ENCODE measurements at regions not wholly inside any gene's neighbourhood (a gene's known extent, or its start where the extent isn't known, plus 50 kb on each side); places are given as distances from the start of the nearest gene placed in this dataset.
"Not testable (repeated sequence)": the region's sequence is repeated elsewhere in the genome, so short reads cannot be mapped to it uniquely, and the experiment has no call there.

DNA sequence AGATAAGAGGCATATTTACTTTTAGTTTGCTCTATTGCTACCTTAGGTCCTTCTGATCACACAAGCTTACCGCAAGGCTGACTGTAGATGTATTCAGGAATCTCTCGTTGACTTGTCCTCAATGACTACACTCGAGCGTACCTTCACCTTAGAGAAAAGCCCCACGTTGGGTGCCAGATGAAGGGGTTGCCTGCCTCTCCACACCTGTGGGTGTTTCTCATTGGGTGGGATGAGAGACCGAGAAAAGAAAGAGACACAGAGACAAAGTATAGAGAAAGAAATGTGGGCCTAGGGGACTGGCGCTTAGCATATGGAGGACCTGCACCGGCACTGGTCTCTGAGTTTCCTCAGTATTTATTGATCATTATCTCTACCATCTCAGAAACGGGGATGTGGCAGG, 51.8 kb downstream of the ASCL4 start:
- no peak for DNase-seq (ENCODE audit: low spot score)

DNA sequence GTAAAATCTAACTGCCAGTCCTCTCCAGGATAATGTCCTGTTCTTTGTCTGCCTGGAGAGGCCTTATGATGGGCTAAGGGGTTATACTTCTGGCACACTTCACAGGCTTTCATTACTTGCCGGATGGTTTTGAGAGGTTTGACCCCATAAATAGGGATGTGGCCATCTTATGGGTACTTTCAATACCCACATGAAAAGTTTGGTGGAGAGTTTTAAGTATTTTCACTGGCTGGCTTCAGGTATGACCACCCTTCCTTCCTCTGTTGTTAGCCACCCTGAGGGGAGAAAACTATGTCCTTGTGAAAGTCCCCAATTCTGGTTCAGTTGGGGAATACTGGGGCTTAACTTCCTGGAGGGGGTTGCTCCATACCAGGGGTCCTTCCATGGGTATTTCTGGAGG, 54.8 kb downstream of the ASCL4 start:
- DNase-seq (ENCODE audit: low spot score), result no peak

DNA sequence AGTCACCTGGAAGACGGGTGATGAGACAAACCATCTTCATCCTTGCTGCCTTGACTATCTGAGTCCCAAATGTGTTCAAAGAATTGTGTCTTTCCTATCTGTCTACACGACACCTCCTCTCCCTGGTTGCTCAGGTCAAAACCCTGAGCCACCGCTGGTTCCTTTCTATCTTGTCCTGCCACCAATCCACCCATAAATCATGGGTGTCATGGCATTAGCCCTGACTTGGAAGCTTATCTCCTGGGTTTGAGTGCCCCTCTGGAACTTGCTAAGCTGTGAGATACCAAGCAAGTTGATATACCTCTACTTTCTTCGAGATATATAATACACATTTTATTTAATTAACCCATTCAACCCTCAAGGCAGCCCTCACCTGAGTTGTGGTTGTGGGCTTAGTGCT, 57.9 kb downstream of the ASCL4 start:
- no peak for DNase-seq (ENCODE audit: low spot score)

DNA sequence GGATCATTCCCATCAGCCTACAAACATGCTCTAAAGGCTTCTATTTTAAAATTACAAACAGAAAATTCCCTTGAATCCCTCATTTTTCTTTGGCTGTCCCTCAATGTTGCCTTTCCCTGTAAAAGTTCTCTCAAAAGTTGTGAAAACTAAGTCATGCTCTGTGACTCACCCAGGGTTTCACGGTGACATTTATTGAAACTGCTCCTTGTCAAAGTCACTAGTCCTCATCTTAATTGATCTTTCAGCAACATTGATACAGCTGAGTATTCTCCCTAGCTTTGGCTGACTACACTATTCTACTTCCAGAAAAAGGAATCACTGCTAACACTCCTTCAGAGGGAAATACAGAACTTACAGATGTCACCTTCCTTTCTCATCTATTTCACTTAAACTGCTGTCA, 65.7 kb downstream of the ASCL4 start:
- DNase-seq (ENCODE audit: low spot score), result no peak

DNA sequence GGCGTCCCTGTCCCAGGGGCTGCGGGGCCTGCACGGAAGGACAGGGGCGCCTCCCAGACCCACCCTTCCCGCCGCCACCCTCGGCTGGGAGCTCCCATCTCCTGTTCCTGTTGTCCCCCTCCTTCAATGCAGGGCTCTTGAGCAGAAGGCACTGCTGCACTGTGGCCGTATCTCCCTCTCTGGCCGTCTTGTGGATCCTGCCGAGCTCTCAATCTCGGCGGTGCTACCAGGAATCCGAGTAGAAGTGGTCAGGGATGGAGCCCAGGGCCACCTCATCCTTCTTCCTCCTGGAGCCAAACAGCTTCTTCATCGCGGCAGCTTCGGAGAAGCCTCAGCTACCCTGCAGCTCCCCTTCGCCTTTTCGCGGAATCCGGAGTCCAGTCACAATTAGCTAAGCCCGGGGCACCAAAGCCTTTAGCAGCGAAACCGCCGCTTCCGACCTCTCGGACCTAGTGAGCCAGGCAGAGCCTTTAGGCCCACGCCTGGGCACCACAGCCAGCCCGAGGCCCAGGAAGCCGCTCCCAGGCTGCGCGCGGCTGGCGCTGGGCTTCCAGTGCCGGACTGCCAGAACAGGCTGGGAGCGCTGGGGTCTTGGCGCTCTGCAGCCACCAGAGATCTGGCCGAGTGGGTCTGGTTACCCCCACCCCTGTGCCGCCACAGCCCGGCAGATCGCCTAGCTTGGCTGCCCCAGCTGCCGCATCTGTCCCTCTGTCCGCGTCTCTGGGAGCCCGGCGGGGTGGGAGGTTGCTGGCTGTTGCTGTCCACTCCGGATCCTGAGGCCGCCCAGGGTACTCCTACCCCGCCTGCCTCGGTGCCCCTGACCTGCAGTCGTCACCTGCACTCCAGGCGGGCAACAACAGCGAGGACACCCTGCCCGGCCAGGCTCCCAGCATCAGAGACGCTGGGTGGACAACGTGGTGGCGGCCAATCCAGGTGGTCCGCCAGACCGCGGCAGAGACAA, 69.1 kb downstream of the ASCL4 start:
- DNase-seq (ENCODE audit: low spot score), result peak; percentile 18

DNA sequence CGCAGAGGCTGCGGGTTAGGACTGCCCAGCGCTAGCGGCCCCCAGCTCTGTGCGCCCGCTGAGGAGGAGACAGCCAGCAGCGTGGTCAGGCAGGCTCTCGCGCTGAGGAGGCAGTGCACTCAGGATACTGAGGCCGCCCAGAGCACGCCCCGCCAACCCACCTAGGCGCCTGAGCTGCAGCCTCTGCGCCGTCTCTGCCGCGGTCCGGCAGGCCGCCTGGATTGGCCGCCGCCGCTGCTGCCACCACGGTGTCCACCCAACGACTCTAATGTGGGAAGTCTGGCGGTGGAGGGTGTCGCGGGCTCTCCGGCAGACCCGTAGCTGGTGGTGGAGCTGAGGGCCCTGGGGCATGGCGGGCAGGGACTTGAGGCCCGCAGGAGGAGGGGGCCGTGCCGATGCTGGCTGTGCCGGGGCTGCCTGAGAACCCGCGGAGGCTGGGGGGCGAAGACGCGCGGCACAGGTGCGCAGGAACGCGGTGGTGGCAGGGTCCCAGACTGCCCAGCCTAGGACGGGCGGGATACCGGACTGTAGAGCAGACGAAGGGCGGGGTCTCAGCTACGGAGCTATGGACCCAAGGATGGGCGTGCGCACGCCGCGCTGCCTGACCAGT, 69.9 kb downstream of the ASCL4 start:
- DNase-seq (ENCODE audit: low spot score), result peak; percentile 13

DNA sequence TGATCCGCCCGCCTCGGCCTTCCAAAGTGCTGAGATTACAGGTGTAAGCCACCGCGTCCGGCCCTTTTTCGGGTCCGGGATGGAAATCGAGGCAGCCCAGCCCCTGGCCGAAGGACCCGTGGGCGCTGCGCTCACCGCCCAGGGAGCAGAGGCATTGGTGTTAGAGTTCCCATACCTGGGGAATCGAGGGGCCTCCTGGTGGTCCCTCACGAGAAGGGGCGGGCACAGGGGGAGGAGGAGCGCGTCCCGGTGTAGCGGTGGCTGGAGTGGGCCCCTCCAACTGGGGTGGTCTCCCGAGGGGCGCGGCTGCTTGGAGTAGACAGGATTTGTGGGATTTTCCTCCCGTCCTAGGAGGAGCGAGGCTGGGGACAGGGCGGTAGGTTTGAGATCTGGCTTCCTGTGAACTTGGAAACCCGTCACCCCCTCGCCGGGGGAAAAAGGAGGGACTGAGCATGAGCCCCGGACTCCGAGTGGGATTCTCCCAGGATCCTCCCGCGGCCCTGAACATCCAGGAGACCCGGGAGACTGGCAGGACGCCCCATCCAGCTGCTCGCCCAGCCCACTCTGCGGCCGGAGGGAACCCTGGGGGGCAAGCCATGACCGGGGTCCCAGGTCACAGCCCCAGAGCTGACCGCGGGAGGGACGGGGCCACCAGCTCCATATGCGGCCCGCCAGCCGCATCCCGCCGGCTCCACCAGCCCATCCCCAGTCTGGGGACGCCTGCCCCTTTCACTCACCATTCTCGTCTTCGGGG, 70.9 kb downstream of the ASCL4 start:
- no peak for DNase-seq (ENCODE audit: low spot score)

DNA sequence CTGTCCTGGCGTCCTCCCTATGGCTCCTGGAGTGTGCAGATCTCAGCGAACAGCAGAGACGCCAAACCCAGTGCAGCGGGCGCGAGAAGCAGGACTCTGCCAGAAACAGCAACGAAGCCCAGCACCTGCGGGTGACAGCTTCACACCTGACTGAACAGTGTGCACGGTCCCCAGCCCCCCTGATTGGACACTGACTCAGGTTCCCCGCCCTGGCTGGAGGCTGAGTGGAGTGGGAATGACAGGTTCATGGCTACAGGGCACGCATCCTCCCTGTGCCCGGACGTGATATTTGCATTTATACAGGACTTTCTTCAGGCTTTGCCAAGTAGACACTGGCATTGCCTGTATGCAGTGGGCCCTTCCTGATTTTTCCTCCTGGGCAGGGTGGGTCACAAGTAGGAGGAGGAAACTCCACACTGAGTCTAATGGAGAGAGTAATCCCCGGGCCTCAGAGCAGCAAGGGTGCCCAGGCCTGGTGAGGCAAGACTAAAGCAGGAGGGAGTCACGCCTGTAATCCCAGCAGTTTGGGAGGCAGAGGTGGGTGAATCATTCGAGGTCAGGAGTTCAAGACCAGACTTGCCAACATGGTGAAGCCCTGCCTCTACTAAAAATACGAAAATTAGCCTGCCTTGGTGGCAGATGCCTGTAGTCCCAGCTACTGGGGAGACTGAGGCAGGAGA, 71.6 kb downstream of the ASCL4 start:
- DNase-seq (ENCODE audit: low spot score), result no peak

DNA sequence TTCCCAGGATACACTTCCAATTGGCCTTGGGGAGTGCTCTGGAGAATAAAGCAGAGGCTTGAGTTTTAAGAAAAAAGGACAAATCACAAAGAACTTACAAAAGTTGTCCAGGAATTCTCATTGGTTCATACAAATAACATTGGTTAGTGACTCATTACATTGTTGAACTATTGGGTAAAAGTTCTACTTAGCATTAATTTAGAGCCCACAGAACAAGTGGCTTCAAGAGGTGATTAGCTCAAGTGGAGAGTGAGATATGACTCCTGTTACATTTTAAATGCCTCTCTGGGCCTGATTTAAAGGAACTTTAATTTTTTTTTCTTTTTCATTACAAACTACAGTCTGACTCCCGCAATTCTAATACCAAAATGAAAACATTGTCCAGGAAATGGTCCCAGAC, 72.9 kb downstream of the ASCL4 start:
- no peak for DNase-seq (ENCODE audit: low spot score)

DNA sequence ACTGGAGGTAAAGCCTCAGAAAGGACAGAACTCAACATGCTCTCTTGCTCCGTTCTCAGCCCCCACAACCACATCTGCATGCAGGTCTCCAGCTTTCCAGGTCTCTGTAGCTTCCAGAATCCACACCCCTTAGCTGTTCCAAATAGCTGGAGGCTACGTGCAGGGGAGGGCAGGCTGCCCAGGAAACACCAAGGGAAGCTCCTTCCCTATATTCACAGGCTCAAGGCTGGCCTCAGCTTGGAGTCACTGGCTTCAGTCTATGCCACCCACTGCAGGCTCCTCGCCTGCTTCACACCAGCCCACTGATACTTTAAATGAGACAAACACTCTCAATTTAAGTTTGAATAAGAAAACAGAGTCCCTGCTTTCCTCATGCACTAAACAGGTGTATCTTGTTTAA, 73.3 kb downstream of the ASCL4 start:
- no peak for DNase-seq (ENCODE audit: low spot score)

DNA sequence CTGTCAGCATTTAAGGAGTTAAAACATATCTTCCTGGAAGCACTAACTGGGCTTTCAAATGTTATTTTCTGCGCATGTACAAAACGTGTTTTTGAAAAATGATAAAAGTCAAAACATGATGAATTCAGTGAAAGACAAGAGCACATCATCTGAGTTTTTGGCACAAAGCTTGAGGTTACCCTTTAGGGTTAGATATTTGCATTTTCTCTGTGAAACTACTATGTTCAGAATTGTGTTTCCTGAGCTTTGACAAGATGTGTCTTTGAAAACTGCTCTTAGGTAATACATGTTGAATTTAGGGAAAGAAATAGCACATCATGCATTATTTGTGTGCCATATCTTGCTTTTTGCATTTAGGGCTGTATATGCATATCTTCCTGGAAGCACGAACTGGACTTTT, 79.0 kb downstream of the ASCL4 start:
- no peak for DNase-seq (ENCODE audit: low spot score)

DNA sequence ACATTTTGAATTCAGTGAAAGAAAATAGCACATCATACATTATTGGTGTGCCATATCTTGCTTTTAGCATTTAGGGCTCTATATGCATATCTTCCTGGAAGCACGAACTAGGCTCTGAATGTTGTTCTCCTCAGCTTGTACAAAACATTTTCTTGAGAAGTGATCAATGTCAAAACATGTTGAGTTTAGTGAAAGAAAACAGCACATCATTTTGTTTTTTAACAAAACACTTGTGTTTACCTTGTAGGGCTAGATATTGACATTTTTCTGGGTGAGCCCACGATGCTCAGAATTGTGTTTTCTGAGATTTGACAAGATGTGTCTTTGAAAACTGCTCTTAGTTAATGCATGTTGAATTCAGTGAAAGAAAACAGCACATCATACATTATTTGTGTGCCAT, 81.0 kb downstream of the ASCL4 start:
- no peak for DNase-seq (ENCODE audit: low spot score)

DNA sequence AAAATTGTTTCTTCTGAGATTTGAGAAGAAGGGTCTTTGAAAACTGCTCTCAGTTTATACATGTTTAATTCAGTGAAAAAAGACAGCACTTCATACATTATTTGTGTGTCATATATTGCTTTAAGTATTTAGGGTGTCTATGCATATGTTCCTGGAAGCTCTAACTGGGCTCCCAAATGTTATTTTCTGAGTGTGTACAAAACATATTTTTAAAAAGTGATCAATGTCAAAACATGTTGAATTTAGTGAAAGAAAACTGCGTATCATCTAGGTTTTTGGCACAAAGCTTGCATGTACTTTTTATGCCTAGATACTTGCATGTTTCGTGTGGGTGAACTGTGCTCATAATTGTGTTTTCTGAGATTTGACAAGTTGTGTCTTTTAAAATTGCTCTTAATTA, 81.6 kb downstream of the ASCL4 start:
- no peak for DNase-seq (ENCODE audit: low spot score)

DNA sequence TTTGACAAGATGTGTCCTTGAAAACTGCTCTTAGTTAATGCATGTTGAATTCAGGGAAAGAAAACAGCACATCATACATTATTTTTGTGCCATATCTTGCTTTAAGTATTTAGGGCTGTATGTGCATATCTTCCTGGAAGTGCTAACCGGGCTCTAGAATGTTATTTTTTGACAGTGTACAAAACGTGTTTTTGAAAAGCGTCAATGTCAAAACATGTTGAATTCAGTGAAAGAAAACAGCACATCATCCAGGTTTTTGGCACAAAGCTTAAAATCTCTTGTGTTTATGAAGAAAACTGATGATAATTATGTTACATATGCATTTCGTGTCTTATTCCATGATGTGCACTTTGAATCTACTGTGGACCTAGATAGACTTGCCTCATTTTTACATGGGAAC, 82.7 kb downstream of the ASCL4 start:
- DNase-seq (ENCODE audit: low spot score), result no peak

DNA sequence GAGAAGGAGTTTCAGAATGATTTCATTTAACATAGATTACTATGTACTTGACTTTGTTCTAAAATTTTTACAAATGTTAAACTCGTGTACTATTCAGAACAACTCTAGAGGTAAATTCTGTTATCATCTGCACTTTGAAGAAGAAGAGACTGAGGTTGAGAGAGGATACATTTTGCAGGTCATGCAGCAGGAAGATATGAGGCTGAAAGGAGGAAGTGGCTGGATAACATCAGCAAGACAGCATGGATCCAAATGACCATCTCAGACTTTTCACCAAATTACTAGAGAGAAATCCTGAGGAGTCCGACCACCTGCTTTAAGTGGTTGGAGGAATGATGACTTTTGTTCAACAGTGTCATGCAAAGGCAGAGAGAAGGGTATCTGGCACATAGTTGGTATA, 84.9 kb downstream of the ASCL4 start:
- DNase-seq (ENCODE audit: low spot score), result no peak

DNA sequence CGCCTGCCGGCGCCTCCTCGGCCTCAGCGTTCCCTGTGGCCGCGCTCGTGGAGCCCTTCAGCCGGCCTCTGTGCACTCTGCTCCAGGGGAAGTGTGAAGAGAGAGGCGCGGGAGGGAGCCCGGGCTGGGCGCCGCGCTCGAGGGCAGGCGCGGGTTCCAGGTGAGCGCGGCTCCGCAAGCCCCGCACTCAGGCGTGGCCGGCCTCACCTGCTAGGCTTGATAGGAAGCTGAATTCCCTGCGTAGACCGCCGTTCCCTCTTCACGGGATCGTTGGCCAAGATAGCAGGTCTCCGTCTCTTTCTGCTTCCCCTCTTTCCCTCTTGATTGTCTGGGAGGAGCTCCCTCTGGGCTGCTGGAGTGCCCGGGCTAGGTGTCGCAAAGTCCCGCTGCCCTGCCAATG, 89.7 kb downstream of the ASCL4 start:
- no peak for DNase-seq (ENCODE audit: low spot score)

DNA sequence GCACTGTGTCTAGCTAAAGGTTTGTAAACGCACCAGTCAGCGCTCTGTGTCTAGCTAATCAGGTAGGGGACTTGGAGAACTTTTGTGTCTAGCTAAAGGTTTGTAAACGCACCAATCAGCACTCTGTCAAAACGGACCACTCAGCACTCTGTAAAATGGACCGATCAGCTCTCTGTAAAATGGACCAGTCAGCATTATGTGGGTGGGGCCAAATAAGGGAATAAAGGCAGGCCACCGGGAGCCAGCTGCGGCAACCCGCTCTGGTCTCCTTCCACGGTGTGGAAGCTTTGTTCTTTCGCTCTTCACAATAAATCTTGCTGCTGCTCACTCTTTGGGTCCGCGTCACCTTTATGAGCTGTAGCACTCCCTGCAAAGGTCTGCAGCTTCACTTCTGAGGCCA, 90.2 kb downstream of the ASCL4 start:
- not testable (repeated sequence) for DNase-seq (ENCODE audit: low spot score)

DNA sequence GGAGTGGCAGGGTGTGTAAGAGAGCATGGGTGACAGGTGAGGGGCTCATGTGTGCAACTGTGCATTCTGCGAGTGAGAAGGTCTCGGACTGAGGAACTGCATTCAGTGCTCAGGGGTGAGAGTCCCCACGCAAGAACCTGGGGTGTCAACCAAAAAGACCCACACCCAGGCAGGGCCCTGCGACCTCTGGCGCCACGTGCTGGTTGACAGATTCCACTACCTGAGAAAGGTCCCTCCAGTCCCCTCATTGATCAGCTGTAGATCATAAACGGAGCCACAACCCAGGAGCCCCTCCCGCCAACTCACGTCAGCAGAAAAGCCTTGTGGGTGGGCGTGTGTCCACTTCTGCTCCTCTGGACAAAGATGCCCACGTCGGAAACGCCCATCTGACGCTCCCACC, 98.7 kb downstream of the ASCL4 start:
- no peak for DNase-seq (ENCODE audit: low spot score)

DNA sequence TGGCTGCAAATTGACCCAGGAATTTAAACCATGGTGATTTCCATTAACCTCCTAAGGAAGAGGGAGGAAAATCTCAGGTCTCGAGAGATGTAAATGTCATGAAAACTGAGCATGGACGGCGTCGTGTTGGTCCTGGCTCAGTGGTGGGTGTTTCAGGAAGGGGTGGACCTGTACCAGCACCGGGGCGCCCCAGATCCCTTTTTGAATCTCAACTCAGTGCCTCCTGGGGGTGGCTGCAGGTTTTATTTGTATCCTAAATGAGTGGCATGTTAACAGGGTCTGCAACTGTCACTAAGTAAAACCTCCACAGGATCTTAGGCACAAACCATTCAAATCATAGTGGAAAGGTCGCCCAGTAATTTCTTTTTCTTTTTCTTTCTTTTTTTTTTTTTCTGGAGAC, 101.3 kb downstream of the ASCL4 start:
- no peak for DNase-seq (ENCODE audit: low spot score)

DNA sequence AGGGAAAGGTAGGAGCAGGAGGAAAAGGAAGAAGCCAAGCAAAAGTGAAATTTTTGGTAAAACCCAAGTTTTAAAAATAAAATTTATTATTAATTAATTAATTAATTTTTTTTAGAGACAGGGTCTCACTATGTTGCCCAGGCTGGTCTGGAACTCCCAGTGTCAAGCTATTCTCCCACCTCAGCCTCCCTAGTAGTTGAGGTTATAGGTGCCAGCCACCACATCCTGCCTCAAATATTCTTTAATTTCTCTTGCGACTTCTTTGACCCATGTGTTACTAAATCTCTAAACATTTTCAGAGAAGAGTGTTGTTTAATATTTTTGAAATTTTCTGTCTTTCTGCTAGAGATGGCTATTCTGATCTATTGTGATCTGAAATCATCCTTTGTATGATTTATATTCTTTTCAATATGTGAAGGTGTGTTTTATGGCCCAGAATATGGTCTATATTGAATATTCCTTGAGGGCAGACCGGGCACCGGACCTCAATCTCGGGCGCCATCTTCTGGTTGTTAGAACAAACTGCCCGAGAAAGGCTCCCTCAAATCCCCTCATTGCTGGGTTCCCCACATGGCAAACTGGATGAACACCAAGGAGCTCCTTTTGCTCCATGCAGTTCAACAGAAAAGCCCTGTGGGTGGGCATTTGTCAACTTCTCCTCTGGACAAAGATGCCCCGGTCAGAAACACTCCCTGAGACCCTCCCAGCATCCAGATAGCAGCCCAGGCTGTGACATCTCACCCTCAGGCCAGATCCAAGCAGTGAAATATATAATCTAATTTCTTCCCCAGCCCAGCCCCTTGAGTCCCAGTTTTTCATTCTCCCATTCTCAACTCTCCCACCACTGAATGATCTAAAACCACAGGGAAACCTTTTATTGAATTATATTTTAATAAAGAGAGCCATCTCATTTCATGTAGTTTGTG, 110.5 kb downstream of the ASCL4 start:
- peak; percentile 68 for DNase-seq (ENCODE audit: low spot score)

DNA sequence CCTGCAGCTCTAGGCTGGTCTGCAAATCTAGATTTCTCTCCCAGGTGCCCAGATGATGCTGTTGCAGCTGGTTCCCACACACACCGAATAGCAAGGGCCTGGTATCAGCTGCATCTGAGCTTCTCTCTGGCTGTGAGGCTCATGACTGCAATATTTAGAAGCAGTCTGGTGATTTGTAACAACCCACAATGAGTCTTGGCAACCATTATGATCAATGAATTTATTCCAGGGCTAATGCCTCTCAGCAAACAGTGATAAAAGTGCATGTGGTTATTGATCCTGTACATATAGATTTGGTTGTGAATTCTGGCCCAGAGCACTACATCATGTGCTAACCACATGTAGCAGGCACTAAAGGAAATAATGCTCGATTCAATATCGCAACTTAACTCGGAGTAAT, 114.3 kb downstream of the ASCL4 start:
- DNase-seq (ENCODE audit: low spot score), result no peak

All from AG08395 (cell line).